Mucosa of stomach (tissue), 1 donor: ENCODE measurements at regions not wholly inside any gene's neighbourhood (a gene's known extent, or its start where the extent isn't known, plus 50 kb on each side); places are given as distances from the start of the nearest gene placed in this dataset.

Experiments used
- H3K27me3 ChIP-seq: one replicate; pipeline ENCODE4 v1.7.0; 2013; ENCODE audit warnings: mild to moderate bottlenecking, low read length; ENCODE audit not compliant: control insufficient read depth, insufficient read depth
- H3K36me3 ChIP-seq: one replicate; pipeline ENCODE4 v1.7.0; 2013; ENCODE audit warnings: low read length; ENCODE audit not compliant: control insufficient read depth, insufficient read depth
- H3K4me1 ChIP-seq: one replicate; pipeline ENCODE4 v1.7.0; 2013; ENCODE audit warnings: mild to moderate bottlenecking, low read length; ENCODE audit not compliant: control insufficient read depth, insufficient read depth
- H3K4me3 ChIP-seq: one replicate; pipeline ENCODE4 v1.7.0; 2013; ENCODE audit warnings: low read length
- H3K9ac ChIP-seq: one replicate; pipeline ENCODE4 v1.7.0; 2013; ENCODE audit warnings: mild to moderate bottlenecking, low read length, moderate library complexity
- H3K9me3 ChIP-seq: one replicate; pipeline ENCODE4 v1.7.0; 2013; ENCODE audit warnings: mild to moderate bottlenecking, low read length, moderate library complexity; ENCODE audit not compliant: control insufficient read depth
- donor health status: Pancreatic carcinoma.

- Histone ChIP-seq H3K9me3 (no peaks in the 10 kb centered on the region), H3K4me3 (no peak overlapping the region), H3K4me1 (no peaks in the 10 kb centered on the region), H3K9ac (no peak overlapping the region), H3K36me3 (no peaks in the 10 kb centered on the region), H3K27me3 (no peaks in the 10 kb centered on the region)
Measured at GRCh38 chr17:33383488-33384023, 90.5 kb upstream of the ASIC2 start.

DNA sequence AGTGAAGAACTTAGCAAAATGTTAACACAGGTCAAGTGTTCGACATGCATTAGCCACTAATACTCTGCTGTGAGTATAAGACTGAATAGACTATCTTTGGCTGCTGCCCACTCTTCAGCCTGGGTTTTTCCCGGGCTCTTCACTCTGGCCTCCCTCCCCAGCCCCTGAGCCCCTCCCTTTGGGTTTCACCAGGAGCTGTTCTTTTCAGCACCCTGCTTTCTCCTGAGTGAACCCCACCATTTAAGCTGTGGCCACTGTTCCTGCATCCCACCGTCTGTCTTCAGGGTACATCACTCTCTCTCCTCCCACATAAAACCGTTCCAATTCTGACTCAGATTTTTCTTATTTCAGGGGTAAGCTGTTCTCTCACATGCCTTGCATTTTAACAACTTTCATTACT lies 92.0 kb upstream of the ASIC2 start:
- Histone ChIP-seq H3K27me3 (no peaks in the 10 kb centered on the region), H3K4me1 (no peaks in the 10 kb centered on the region), H3K9ac (no peak overlapping the region), H3K9me3 (no peaks in the 10 kb centered on the region), H3K4me3 (no peak overlapping the region), H3K36me3 (no peaks in the 10 kb centered on the region)

GRCh38 chr17:33385713-33386112 lies 92.6 kb upstream of the ASIC2 start:
- Histone ChIP-seq H3K27me3 (no peaks in the 10 kb centered on the region), H3K9ac (no peak overlapping the region), H3K4me1 (no peaks in the 10 kb centered on the region), H3K36me3 (no peaks in the 10 kb centered on the region), H3K4me3 (no peak overlapping the region), H3K9me3 (no peaks in the 10 kb centered on the region)

DNA sequence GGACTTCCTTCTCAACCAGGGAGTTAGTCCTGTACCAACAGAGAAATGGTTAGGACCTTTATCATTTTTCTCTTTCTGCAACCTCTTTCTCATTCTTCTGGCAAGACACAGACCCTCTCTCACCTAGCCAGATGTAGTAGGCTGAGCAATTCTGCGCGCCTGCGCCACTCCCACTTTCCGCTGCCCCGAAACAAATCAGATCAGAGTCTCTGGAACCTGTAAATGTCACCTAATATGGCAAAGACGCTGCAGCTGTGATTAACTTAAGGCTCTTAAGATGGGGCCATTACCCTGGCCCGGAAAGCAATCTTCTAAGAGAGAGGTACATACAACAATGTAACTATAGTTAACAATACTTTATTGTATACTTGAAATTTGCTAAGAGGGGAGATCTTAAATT lies 94.3 kb upstream of the ASIC2 start:
- no peaks in the 10 kb centered on the region for H3K4me1 ChIP-seq
- no peak overlapping the region for H3K9ac ChIP-seq
- H3K27me3 ChIP-seq, result no peaks in the 10 kb centered on the region
- no peaks in the 10 kb centered on the region for H3K9me3 ChIP-seq
- H3K4me3 ChIP-seq, result no peak overlapping the region
- H3K36me3 ChIP-seq, result no peaks in the 10 kb centered on the region

DNA sequence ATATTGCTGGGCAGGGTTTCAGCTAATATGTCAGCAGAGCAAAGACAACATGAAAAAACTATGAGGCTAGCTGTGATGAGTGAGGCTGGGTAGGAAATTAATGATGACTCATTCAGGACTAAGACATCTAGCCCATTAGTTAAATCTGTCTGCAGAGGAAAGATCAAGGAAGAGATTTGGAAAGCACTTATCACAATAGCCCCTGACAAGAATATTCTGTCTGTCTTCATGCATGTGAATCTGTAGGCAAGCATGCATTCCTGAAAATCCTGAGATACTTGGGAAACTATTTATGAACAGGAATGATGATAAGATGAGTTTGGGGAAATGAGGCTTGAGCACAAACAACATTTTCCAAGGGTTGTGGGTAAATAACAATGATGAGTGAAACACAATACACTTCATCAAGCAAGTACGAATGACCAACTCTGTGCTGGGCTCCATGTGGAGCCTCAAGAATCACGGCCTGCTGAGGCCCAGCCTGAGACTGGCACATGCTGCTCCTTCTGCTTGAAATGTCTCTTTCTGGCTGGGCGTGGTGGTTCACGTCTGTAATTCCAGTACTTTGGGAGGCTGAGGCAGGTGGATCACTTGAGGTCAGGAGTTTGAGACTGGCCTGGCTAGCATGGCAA lies 96.5 kb upstream of the ASIC2 start:
- Histone ChIP-seq H3K9me3 (no peaks in the 10 kb centered on the region), H3K4me1 (no peaks in the 10 kb centered on the region), H3K36me3 (no peaks in the 10 kb centered on the region), H3K9ac (no peak overlapping the region), H3K4me3 (no peak overlapping the region), H3K27me3 (no peaks in the 10 kb centered on the region)

DNA sequence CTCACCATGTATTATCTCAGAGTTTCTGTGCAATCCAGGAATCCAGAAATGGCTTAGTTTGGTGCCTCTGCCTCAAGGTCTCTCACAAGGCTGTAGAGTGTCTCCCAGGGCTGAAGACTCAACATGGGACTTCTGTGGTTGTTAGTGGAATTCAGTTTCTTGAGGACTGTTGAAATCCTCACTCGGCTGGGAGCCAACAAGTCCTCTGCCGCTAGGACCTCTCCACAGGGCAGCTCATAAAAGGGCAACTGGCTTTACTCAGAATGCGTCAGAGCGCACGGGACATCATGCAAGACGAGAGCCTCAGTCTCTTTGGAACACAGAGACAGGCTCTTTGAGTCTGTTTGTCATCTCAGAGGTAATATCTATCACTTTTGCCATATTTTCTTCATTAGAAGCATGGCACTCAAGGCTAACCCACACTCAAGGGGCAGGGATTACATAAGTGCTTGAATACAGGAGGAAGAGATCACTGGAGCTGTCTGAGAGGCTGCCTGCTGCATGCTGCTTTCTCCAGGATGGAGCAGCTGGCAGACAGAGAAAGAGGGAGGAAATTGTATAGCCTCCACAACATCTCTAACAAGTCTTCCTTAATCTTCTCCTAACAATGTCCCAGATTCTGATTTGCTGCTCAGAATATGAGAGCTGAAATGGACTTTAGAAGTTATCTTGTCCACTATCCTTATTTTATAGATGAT lies 97.5 kb upstream of the ASIC2 start:
- no peaks in the 10 kb centered on the region for H3K27me3 ChIP-seq
- no peak overlapping the region for H3K4me3 ChIP-seq
- H3K9ac ChIP-seq, result no peak overlapping the region
- no peaks in the 10 kb centered on the region for H3K9me3 ChIP-seq
- no peaks in the 10 kb centered on the region for H3K4me1 ChIP-seq
- no peaks in the 10 kb centered on the region for H3K36me3 ChIP-seq

- no peak overlapping the region for H3K4me3 ChIP-seq
- no peaks in the 10 kb centered on the region for H3K36me3 ChIP-seq
- H3K4me1 ChIP-seq, result no peaks in the 10 kb centered on the region
- H3K9ac ChIP-seq, result no peak overlapping the region
- H3K9me3 ChIP-seq, result no peaks in the 10 kb centered on the region
- H3K27me3 ChIP-seq, result no peaks in the 10 kb centered on the region
Measured at GRCh38 chr17:33396818-33397217, 103.7 kb upstream of the ASIC2 start.

- Histone ChIP-seq H3K4me1 (no peaks in the 10 kb centered on the region), H3K9ac (no peak overlapping the region), H3K4me3 (no peak overlapping the region), H3K9me3 (no peaks in the 10 kb centered on the region), H3K27me3 (no peaks in the 10 kb centered on the region), H3K36me3 (no peaks in the 10 kb centered on the region)
Measured at GRCh38 chr17:33398386-33398785, 105.3 kb upstream of the ASIC2 start.

GRCh38 chr17:33401249-33401648 lies 108.2 kb upstream of the ASIC2 start:
- Histone ChIP-seq H3K9me3 (no peaks in the 10 kb centered on the region), H3K4me1 (no peaks in the 10 kb centered on the region), H3K36me3 (no peaks in the 10 kb centered on the region), H3K4me3 (no peak overlapping the region), H3K9ac (no peak overlapping the region), H3K27me3 (no peaks in the 10 kb centered on the region)

DNA sequence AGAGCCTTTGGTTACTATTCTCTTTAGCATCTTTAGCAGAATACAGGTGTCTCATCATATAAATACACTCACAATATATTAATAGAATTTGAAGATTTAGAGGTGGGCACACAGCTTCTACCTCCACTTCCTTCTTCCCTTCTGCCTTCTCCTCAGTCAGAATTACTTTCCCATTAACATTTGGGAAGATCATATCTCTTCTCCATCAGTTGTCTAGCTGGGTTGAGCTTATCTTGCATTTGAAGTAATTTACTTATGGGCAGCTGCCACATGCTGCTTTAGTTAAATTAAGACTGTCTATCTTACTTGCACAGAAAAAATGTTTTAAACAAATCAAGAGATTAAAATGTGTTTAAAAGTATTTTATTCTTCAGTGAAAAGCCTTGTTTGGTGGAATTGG lies 110.1 kb upstream of the ASIC2 start:
- Histone ChIP-seq H3K9me3 (no peaks in the 10 kb centered on the region), H3K9ac (no peak overlapping the region), H3K27me3 (no peaks in the 10 kb centered on the region), H3K4me1 (no peaks in the 10 kb centered on the region), H3K36me3 (no peaks in the 10 kb centered on the region), H3K4me3 (no peak overlapping the region)

DNA sequence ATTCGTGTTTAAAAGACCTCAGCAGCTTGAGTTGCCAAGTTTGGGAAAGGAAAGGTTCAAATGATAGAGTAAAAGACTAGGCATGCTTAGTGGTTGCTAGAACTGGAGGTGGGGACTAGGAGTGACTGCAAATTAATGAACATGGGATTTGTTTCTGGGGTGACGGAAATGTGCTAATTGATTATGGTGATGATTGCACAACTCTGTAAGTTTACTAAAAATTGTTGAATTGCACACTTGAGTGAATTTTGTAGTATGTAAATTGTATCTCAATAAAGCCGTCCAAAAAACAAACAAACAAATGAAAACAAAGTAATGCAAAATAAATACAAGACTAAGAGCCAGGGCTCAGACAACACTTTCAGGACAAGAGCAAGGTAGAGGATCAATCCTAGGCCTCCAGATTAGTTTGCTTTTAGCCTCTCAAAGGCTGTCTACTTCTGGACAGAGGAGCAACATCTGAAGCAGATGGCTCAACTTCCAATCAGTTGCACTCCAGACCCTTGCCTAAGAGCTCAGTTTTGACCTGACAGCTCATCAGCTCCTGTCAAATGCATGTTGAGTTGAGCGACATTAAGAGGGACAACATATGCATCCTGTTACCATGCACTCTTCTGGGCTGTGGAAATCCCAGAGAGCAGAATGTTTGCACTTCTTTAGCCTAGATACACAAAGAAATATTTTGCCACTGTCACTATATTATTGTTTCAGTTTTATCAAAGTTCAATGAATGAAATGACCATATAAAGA lies 111.2 kb upstream of the ASIC2 start:
- Histone ChIP-seq H3K4me1 (no peaks in the 10 kb centered on the region), H3K4me3 (no peak overlapping the region), H3K36me3 (no peaks in the 10 kb centered on the region), H3K9me3 (no peaks in the 10 kb centered on the region), H3K27me3 (no peaks in the 10 kb centered on the region), H3K9ac (no peak overlapping the region)

GRCh38 chr17:33416131-33416530 lies 123.0 kb upstream of the ASIC2 start:
- H3K4me1 ChIP-seq, result no peaks in the 10 kb centered on the region
- H3K9ac ChIP-seq, result no peak overlapping the region
- no peaks in the 10 kb centered on the region for H3K27me3 ChIP-seq
- H3K36me3 ChIP-seq, result no peaks in the 10 kb centered on the region
- no peaks in the 10 kb centered on the region for H3K9me3 ChIP-seq
- H3K4me3 ChIP-seq, result no peak overlapping the region
